PC-3 (cell line): ENCODE measurements at regions not wholly inside any gene's neighbourhood (a gene's known extent, or its start where the extent isn't known, plus 50 kb on each side); places are given as distances from the start of the nearest gene placed in this dataset.

Source experiments
- ATAC-seq: fragments of 200-7000 bp; cut with Tn5 transposase; 2 replicates; pipeline ENCODE4 v1.9.1; 2020; ENCODE audit warnings: mild to moderate bottlenecking, moderate library complexity
- BruUV-seq: library from RNA; stranded (reverse); fragments of 400-500 nt; replicated peaks from 2 replicates; lab custom pipeline; 2021; lab: Mats Ljungman, UMichigan
- CTCF ChIA-PET: fragments of 300-600 bp; sonication (Branson Sonifier 250); formaldehyde crosslinking; loops from one replicate; lab custom pipeline; 2022; ENCODE audit warnings: antibody characterized with exemption; lab: Charles Lee
- POLR2A ChIA-PET: fragments of 300-600 bp; sonication (Branson Sonifier 250); formaldehyde crosslinking; loops from one replicate; lab custom pipeline; 2022; ENCODE audit warnings: antibody characterized with exemption; ENCODE audit not compliant: unreplicated experiment; lab: Charles Lee
- DNase-seq: peaks from one replicate; pipeline ENCODE4 v3.0.0-alpha.2; 2015
- H2AFZ ChIP-seq: fragments of 300-600 bp; sonication (generic); 2 replicates; pipeline ENCODE4 v1.6.0; 2016; ENCODE audit warnings: antibody characterized with exemption, low read length
- H3F3A ChIP-seq: fragments of 300-600 bp; sonication (generic); one replicate; pipeline ENCODE4 v1.6.0; 2017; ENCODE audit warnings: antibody characterized with exemption, low read length, control low read depth, mild to moderate bottlenecking; ENCODE audit not compliant: unreplicated experiment
- H3K27ac ChIP-seq: fragments of 300-600 bp; sonication (generic); 2 replicates; pipeline ENCODE4 v1.5.1; 2016; ENCODE audit warnings: mild to moderate bottlenecking, low read length
- H3K27me3 ChIP-seq: fragments of 300-600 bp; sonication (generic); 2 replicates; pipeline ENCODE4 v1.6.1; 2016; ENCODE audit warnings: low read length, mixed read lengths
- H3K36me3 ChIP-seq: fragments of 300-600 bp; sonication (generic); 2 replicates; pipeline ENCODE4 v1.6.1; 2016; ENCODE audit warnings: low read depth, mixed run types, low read length, mixed read lengths
- H3K4me1 ChIP-seq: fragments of 300-600 bp; sonication (generic); 2 replicates; pipeline ENCODE4 v1.5.1; 2016; ENCODE audit warnings: low read length; ENCODE audit not compliant: insufficient read depth
- H3K4me2 ChIP-seq: fragments of 300-600 bp; sonication (generic); 2 replicates; pipeline ENCODE4 v1.6.0; 2016; ENCODE audit warnings: low read length
- H3K4me3 ChIP-seq: fragments of 300-600 bp; sonication (generic); 2 replicates; pipeline ENCODE4 v1.5.1; 2016; ENCODE audit warnings: mild to moderate bottlenecking, low read length, mixed read lengths
- H3K79me2 ChIP-seq: fragments of 300-600 bp; sonication (generic); 2 replicates; pipeline ENCODE4 v1.6.1; 2017; ENCODE audit warnings: low read length, mixed read lengths
- H3K9ac ChIP-seq: fragments of 300-600 bp; sonication (generic); 2 replicates; pipeline ENCODE4 v1.6.0; 2016; ENCODE audit warnings: mild to moderate bottlenecking, low read length
- H3K9me2 ChIP-seq: fragments of 300-600 bp; sonication (generic); replicated peaks from 2 replicates; pipeline ENCODE4 v1.6.1; 2016; ENCODE audit warnings: mixed run types, low read length, mixed read lengths
- H3K9me3 ChIP-seq: fragments of 300-600 bp; sonication (generic); 2 replicates; pipeline ENCODE4 v1.6.1; 2016; ENCODE audit warnings: low read length, mixed read lengths
- H4K20me1 ChIP-seq: fragments of 300-600 bp; sonication (generic); 2 replicates; pipeline ENCODE4 v1.6.1; 2016; ENCODE audit warnings: low read length, mixed read lengths
- EZH2 ChIP-seq: fragments of 300-600 bp; sonication (generic); IDR thresholded peaks from one replicate; pipeline ENCODE4 v1.6.1; 2017; ENCODE audit warnings: antibody characterized with exemption, mild to moderate bottlenecking, low read length; ENCODE audit not compliant: unreplicated experiment
- EZH2phosphoT487 ChIP-seq: fragments of 300-600 bp; sonication (generic); IDR thresholded peaks from 2 replicates; pipeline ENCODE4 v1.6.1; 2018; ENCODE audit warnings: mild to moderate bottlenecking, antibody characterized with exemption, low read length, borderline replicate concordance
- intact Hi-C: fragments of 100-400 bp; cut with micrococcal nuclease; formaldehyde crosslinking; loops from 2 replicates; pipeline ENCODE4 v1.9.0; 2023
- TF ChIP-seq, protein P1 (sequence below): fragments of 300-600 bp; sonication (generic); conservative IDR thresholded peaks from 2 replicates; pipeline ENCODE4 v1.5.1; 2017; ENCODE audit warnings: antibody characterized with exemption, low read depth, mild to moderate bottlenecking, low read length

GRCh38 chr1:199734186-199734585 is 293.3 kb upstream of the NR5A2 start:
- 0 out of 2 replicates have a peak overlapping the region, but pooled peaks have one; percentile 15 for H3K4me2 ChIP-seq
- H3F3A ChIP-seq: no peaks in the 10 kb centered on the region
- ATAC-seq (no peak), DNase-seq (no peak)
- H3K9ac ChIP-seq: no peak overlapping the region
- no peaks in the 10 kb centered on the region for H3K79me2 ChIP-seq
- H3K9me2 ChIP-seq: no peaks in the 10 kb centered on the region
- intact Hi-C loops: no loop called here
- no peak for TF ChIP-seq EZH2
- TF ChIP-seq, protein P1, sequence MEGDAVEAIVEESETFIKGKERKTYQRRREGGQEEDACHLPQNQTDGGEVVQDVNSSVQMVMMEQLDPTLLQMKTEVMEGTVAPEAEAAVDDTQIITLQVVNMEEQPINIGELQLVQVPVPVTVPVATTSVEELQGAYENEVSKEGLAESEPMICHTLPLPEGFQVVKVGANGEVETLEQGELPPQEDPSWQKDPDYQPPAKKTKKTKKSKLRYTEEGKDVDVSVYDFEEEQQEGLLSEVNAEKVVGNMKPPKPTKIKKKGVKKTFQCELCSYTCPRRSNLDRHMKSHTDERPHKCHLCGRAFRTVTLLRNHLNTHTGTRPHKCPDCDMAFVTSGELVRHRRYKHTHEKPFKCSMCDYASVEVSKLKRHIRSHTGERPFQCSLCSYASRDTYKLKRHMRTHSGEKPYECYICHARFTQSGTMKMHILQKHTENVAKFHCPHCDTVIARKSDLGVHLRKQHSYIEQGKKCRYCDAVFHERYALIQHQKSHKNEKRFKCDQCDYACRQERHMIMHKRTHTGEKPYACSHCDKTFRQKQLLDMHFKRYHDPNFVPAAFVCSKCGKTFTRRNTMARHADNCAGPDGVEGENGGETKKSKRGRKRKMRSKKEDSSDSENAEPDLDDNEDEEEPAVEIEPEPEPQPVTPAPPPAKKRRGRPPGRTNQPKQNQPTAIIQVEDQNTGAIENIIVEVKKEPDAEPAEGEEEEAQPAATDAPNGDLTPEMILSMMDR: no peak
- no peak for TF ChIP-seq EZH2phosphoT487
- no peak overlapping the region for H3K27ac ChIP-seq
- no peak overlapping the region for H2AFZ ChIP-seq
- no peaks in the 10 kb centered on the region for H3K36me3 ChIP-seq
- H3K9me3 ChIP-seq: no peaks in the 10 kb centered on the region
- no TSS peak for BruUV-seq
- peaks cover 11% of the 10 kb centered on the region for H3K4me1 ChIP-seq
- POLR2A ChIA-PET: no interaction called here
- CTCF ChIA-PET: no interaction called here
- H3K27me3 ChIP-seq: no peaks in the 10 kb centered on the region
- no peak overlapping the region for H3K4me3 ChIP-seq
- H4K20me1 ChIP-seq: no peaks in the 10 kb centered on the region

DNA sequence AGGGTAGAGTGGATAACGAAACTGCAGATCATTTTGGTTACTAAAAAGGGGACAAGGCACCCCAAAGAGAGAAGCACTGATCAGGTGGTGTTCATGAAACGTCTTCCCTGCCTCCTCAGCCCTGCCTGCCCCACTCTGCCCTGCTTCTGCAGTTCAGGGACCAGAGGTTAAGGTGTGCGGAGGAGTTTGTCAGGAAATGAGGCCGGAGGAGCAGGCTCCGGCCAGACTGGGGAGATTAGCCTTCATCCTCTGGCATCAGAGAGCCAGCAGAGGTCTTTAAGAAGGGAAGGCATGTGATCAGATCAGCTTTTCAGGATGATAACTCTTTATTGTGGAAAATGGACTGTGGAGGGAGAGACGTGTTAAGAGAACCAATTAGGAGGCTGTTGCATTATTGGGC is 291.9 kb upstream of the NR5A2 start:
- no TSS peak for BruUV-seq
- DNase-seq (no peak), ATAC-seq (no peak)
- Histone ChIP-seq H3K27ac (no peak overlapping the region), H4K20me1 (no peaks in the 10 kb centered on the region), H3K9ac (no peak overlapping the region), H3K4me2 (no peak overlapping the region), H2AFZ (no peak overlapping the region), H3K79me2 (no peaks in the 10 kb centered on the region), H3K27me3 (no peaks in the 10 kb centered on the region), H3K36me3 (no peaks in the 10 kb centered on the region), H3K9me2 (no peaks in the 10 kb centered on the region), H3K4me3 (no peak overlapping the region), H3F3A (no peaks in the 10 kb centered on the region), H3K4me1 (peaks cover 11% of the 10 kb centered on the region), H3K9me3 (no peaks in the 10 kb centered on the region)
- intact Hi-C loops: no loop called here
- ChIA-PET CTCF (no interaction called here), POLR2A (no interaction called here)
- TF ChIP-seq EZH2phosphoT487 (no peak), EZH2 (no peak)
- TF ChIP-seq, protein P1: no peak

DNA sequence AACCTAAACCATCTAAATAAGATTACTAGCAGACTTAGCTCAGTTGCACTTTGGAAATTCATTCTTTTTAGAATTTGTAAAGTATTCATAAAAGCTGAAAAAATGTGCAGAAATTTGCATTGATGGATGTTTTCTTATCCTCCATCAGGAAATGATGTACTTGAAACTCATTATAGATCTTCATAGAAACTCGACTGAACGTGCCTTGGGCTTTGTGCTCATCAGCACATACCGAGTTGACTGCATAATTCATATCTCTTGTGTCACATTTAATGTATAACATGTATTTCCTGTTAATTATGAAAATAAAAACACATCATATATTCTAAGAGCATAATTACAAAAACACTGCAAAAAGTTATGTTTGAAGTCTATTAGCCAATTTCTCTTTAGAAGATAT is 290.9 kb upstream of the NR5A2 start:
- H3K4me2 ChIP-seq: no peak overlapping the region
- BruUV-seq: no TSS peak

More for the DNA sequence above, 290.9 kb upstream of the NR5A2 start:
- no peak overlapping the region for H3K9ac ChIP-seq
- ATAC-seq (no peak), DNase-seq (no peak)
- TF ChIP-seq EZH2phosphoT487: no peak
- TF ChIP-seq EZH2: no peak
- TF ChIP-seq, protein P1: no peak
- no peaks in the 10 kb centered on the region for H3K27me3 ChIP-seq
- CTCF ChIA-PET: no interaction called here
- no peaks in the 10 kb centered on the region for H3K9me3 ChIP-seq
- no peak overlapping the region for H3K27ac ChIP-seq
- H3K4me3 ChIP-seq: no peak overlapping the region
- intact Hi-C loops: no loop called here
- POLR2A ChIA-PET: no interaction called here
- no peaks in the 10 kb centered on the region for H4K20me1 ChIP-seq
- no peaks in the 10 kb centered on the region for H3K79me2 ChIP-seq
- no peaks in the 10 kb centered on the region for H3K9me2 ChIP-seq
- H3K36me3 ChIP-seq: no peaks in the 10 kb centered on the region
- H3K4me1 ChIP-seq: peaks cover 11% of the 10 kb centered on the region
- no peak overlapping the region for H2AFZ ChIP-seq
- no peaks in the 10 kb centered on the region for H3F3A ChIP-seq
